ENCODE measurements at regions not wholly inside any gene's neighbourhood (a gene's known extent, or its start where the extent isn't known, plus 50 kb on each side); places are given as distances from the start of the nearest gene placed in this dataset.

- TF ChIP-seq CTCF (tag by site-specific recombination; IDR thresholded peaks at IDR 0.05) (no peak), ZNF18 (tag by site-specific recombination; IDR thresholded peaks at IDR 0.05) (no peak), KLF17 (tag by site-specific recombination; IDR thresholded peaks at IDR 0.05) (no peak), SP7 (tag by site-specific recombination; IDR thresholded peaks at IDR 0.05) (no peak)
Measured at GRCh38 chr18:10081492-10081891, 167.7 kb downstream of the VAPA start.
